ENCODE measurements at regions not wholly inside any gene's neighbourhood (a gene's known extent, or its start where the extent isn't known, plus 50 kb on each side); places are given as distances from the start of the nearest gene placed in this dataset.

GRCh38 chr2:116669782-116670181, 1144.7 kb upstream of the DDX18 start:
- Histone ChIP-seq H3K9me1 (ENCODE audit: insufficient read depth, low read length) (no peaks in the 10 kb centered on the region), H4K5ac (ENCODE audit: low read depth, low read length) (no peak overlapping the region), H4K91ac (ENCODE audit: insufficient read depth, low read depth, low read length) (no peak overlapping the region), H3K27me3 (ENCODE audit: control insufficient read depth, insufficient read depth, low read length) (no peaks in the 10 kb centered on the region), H4K20me1 (ENCODE audit: insufficient read depth, low read length) (no peaks in the 10 kb centered on the region), H3K4ac (ENCODE audit: low read depth, low read length) (no peak overlapping the region), H2BK120ac (ENCODE audit: low read depth, low read length) (no peak overlapping the region), H3K4me2 (ENCODE audit: low read depth, low read length) (no peak overlapping the region), H3K14ac (replicated peaks; ENCODE audit: low read depth, low read length) (no peak overlapping the region), H2BK5ac (ENCODE audit: low read depth, low read length, poor library complexity, severe bottlenecking) (no peak overlapping the region), H2BK20ac (ENCODE audit: low read depth, low read length) (no peak overlapping the region), H3K9me3 (ENCODE audit: control insufficient read depth, insufficient read depth, low read length) (no peaks in the 10 kb centered on the region), H3K4me3 (ENCODE audit: insufficient read depth, low read depth, low read length) (no peak overlapping the region), H2BK15ac (ENCODE audit: low read depth, low read length) (no peak overlapping the region), H3K18ac (ENCODE audit: low read depth, low read length) (no peak overlapping the region), H2AK5ac (ENCODE audit: low read depth, low read length) (no peak overlapping the region), H3K4me1 (ENCODE audit: control insufficient read depth, insufficient read depth, low read length) (no peaks in the 10 kb centered on the region), H3K56ac (ENCODE audit: extremely low read depth, insufficient read depth, low read length) (no peak overlapping the region), H3K27ac (ENCODE audit: insufficient read depth, low read length) (no peak overlapping the region), H3K36me3 (ENCODE audit: control insufficient read depth, insufficient read depth, low read length) (no peaks in the 10 kb centered on the region), H3K9ac (ENCODE audit: low read depth, low read length) (no peak overlapping the region), H2AFZ (replicated peaks; ENCODE audit: low read length, poor library complexity) (no peak overlapping the region), H3K23ac (ENCODE audit: low read depth, low read length) (no peak overlapping the region), H3K79me1 (ENCODE audit: low read depth in 1 of 2, low read length in 2 of 2) (no peaks in the 10 kb centered on the region), H2AK9ac (replicated peaks; ENCODE audit: low read depth, low read length, poor library complexity) (no peak overlapping the region), H4K8ac (ENCODE audit: low read depth in 2 of 2, low read length in 2 of 2) (no peak overlapping the region)
- TF ChIP-seq ELK1 (IDR thresholded peaks at IDR 0.05; ENCODE audit: borderline replicate concordance, low read depth, low read length) (no peak), MAZ (IDR thresholded peaks at IDR 0.05; ENCODE audit: borderline replicate concordance, low read depth, low read length) (no peak), MXI1 (IDR thresholded peaks at IDR 0.05; ENCODE audit: borderline replicate concordance, low read depth, low read length) (no peak), RFX5 (IDR thresholded peaks at IDR 0.05; ENCODE audit: low read depth, low read length) (no peak), USF2 (IDR thresholded peaks at IDR 0.05; ENCODE audit: low read depth, low read length) (no peak), RCOR1 (IDR thresholded peaks at IDR 0.05; ENCODE audit: insufficient replicate concordance, low read length) (no peak), BHLHE40 (IDR thresholded peaks at IDR 0.05; ENCODE audit: low read depth, low read length) (no peak), NFE2L2 (IDR thresholded peaks at IDR 0.05; ENCODE audit: low read depth, low read length) (no peak), POLR2A (IDR thresholded peaks at IDR 0.05; ENCODE audit: low read depth, low read length) (no peak), RAD21 (IDR thresholded peaks at IDR 0.05; ENCODE audit: low read length) (no peak), CTCF (conservative IDR thresholded peaks at IDR 0.05; ENCODE audit: low read depth, low read length) (no peak), CHD1 (IDR thresholded peaks at IDR 0.05; ENCODE audit: low read depth, low read length) (no peak), FOS (IDR thresholded peaks at IDR 0.05; ENCODE audit: low read depth, low read length) (no peak), MAFK (IDR thresholded peaks at IDR 0.05; ENCODE audit: low read depth, low read length) (no peak)
- no CpG with 5 or more reads among the region's 2 CpGs for WGBS, 2 experiments (ENCODE audit: extremely low coverage in 2 of 2, insufficient read length in 1 of 2)
- POLR2A ChIA-PET (ENCODE audit: unreplicated experiment): no interaction called here
- CTCF ChIA-PET: interaction anchor here (0.7 kb wide), 1 partner anchor 229 kb away, joined by 3 read pairs; no protein-coding TSS in a partner anchor
- dilution Hi-C loops (cut with HindIII; ENCODE audit: low sequenced_read_pairs, unreplicated experiment): no loop called here
- ATAC-seq (ENCODE audit: low read depth) (no peak), DNase-seq (no peak)
- in situ Hi-C loops (cut with MboI; ENCODE audit: low sequenced_read_pairs): no loop called here
- no TSS peak for BruUV-seq (replicated peaks)
- intact Hi-C loops (cut with micrococcal nuclease): no loop called here
